Karpas-422 (cell line): ENCODE measurements at regions not wholly inside any gene's neighbourhood (a gene's known extent, or its start where the extent isn't known, plus 50 kb on each side); places are given as distances from the start of the nearest gene placed in this dataset.

Experiments used
- DNase-seq: peaks from one replicate; pipeline ENCODE4 v3.0.0-alpha.2; 2015
- H2AFZ ChIP-seq: fragments of 200-600 bp; sonication (generic); 2 replicates; pipeline ENCODE4 v1.6.1; 2014; ENCODE audit warnings: antibody characterized with exemption, low read length, mixed read lengths
- H3K27ac ChIP-seq: fragments of 200-600 bp; sonication (generic); 2 replicates; pipeline ENCODE4 v1.5.1; 2014; ENCODE audit warnings: mild to moderate bottlenecking, low read length, moderate library complexity
- H3K27me3 ChIP-seq: fragments of 200-600 bp; sonication (generic); 2 replicates; pipeline ENCODE4 v1.6.1; 2014; ENCODE audit warnings: low read length, mixed read lengths
- H3K36me3 ChIP-seq: fragments of 200-600 bp; sonication (generic); 2 replicates; pipeline ENCODE4 v1.6.1; 2014; ENCODE audit warnings: low read length, mixed read lengths; ENCODE audit not compliant: insufficient read depth
- H3K4me1 ChIP-seq: fragments of 200-600 bp; sonication (generic); 2 replicates; pipeline ENCODE4 v1.6.1; 2014; ENCODE audit warnings: mild to moderate bottlenecking, low read length, mixed read lengths
- H3K4me2 ChIP-seq: fragments of 200-600 bp; sonication (generic); 2 replicates; pipeline ENCODE4 v1.6.1; 2014; ENCODE audit warnings: low read length, low read depth, mild to moderate bottlenecking; ENCODE audit not compliant: poor library complexity, severe bottlenecking
- H3K4me3 ChIP-seq: fragments of 200-600 bp; sonication (generic); 2 replicates; pipeline ENCODE4 v1.5.1; 2014; ENCODE audit warnings: mild to moderate bottlenecking, antibody characterized with exemption, low read length, mixed read lengths
- H3K79me2 ChIP-seq: fragments of 200-600 bp; sonication (generic); 2 replicates; pipeline ENCODE4 v1.6.1; 2014; ENCODE audit warnings: mild to moderate bottlenecking, low read length, mixed read lengths
- H3K9ac ChIP-seq: fragments of 200-600 bp; sonication (generic); 2 replicates; pipeline ENCODE4 v1.6.0; 2014; ENCODE audit warnings: low read length
- H3K9me2 ChIP-seq: fragments of 200-600 bp; sonication (generic), shearing (Covaris generic); replicated peaks from 2 replicates; pipeline ENCODE4 v1.6.0; 2014; ENCODE audit warnings: mild to moderate bottlenecking, low read length, moderate library complexity; ENCODE audit not compliant: insufficient read depth
- H3K9me3 ChIP-seq: fragments of 300-700, 200-600 bp; sonication (generic); 2 replicates; pipeline ENCODE4 v1.6.1; 2014; ENCODE audit warnings: low read length, mixed read lengths
- H4K20me1 ChIP-seq: fragments of 200-600 bp; sonication (generic); 2 replicates; pipeline ENCODE4 v1.6.1; 2014; ENCODE audit warnings: mild to moderate bottlenecking, antibody characterized with exemption, low read length, low read depth; ENCODE audit not compliant: insufficient read depth

- Histone ChIP-seq H4K20me1 (no peaks in the 10 kb centered on the region), H3K9me3 (no peaks in the 10 kb centered on the region), H3K27me3 (no peaks in the 10 kb centered on the region), H3K4me3 (no peak overlapping the region), H3K4me2 (no peak overlapping the region), H3K4me1 (peaks cover 15% of the 10 kb centered on the region), H3K9me2 (no peaks in the 10 kb centered on the region), H3K79me2 (no peaks in the 10 kb centered on the region), H3K9ac (no peak overlapping the region), H2AFZ (no peak overlapping the region), H3K27ac (no peak overlapping the region), H3K36me3 (no peaks in the 10 kb centered on the region)
- DNase-seq, result no peak
Measured at GRCh38 chr16:87061243-87061920, 255.8 kb downstream of the C16orf95 start.

GRCh38 chr16:87062569-87063442 lies 254.4 kb downstream of the C16orf95 start:
- no peaks in the 10 kb centered on the region for H3K9me2 ChIP-seq
- no peaks in the 10 kb centered on the region for H4K20me1 ChIP-seq
- H3K4me3 ChIP-seq, result no peak overlapping the region
- H3K9ac ChIP-seq, result no peak overlapping the region
- H3K4me2 ChIP-seq, result no peak overlapping the region
- H3K27me3 ChIP-seq, result no peaks in the 10 kb centered on the region
- H3K79me2 ChIP-seq, result no peaks in the 10 kb centered on the region
- no peak overlapping the region for H3K27ac ChIP-seq
- peak; percentile 93 for DNase-seq
- H2AFZ ChIP-seq, result no peak overlapping the region
- peaks cover 15% of the 10 kb centered on the region for H3K4me1 ChIP-seq
- no peaks in the 10 kb centered on the region for H3K36me3 ChIP-seq
- H3K9me3 ChIP-seq, result no peaks in the 10 kb centered on the region

GRCh38 chr16:87063543-87063942 lies 253.6 kb downstream of the C16orf95 start:
- Histone ChIP-seq H3K9me2 (no peaks in the 10 kb centered on the region), H4K20me1 (no peaks in the 10 kb centered on the region), H3K27me3 (no peaks in the 10 kb centered on the region), H3K27ac (no peak overlapping the region), H3K79me2 (no peaks in the 10 kb centered on the region), H3K9ac (no peak overlapping the region), H3K9me3 (no peaks in the 10 kb centered on the region), H2AFZ (no peak overlapping the region), H3K4me1 (peaks cover 15% of the 10 kb centered on the region), H3K36me3 (no peaks in the 10 kb centered on the region), H3K4me3 (no peak overlapping the region), H3K4me2 (no peak overlapping the region)
- no peak for DNase-seq

GRCh38 chr16:87064731-87065445 lies 252.3 kb downstream of the C16orf95 start:
- peak overlapping the region; percentile 60 for H3K4me2 ChIP-seq
- H4K20me1 ChIP-seq, result no peaks in the 10 kb centered on the region
- no peaks in the 10 kb centered on the region for H3K36me3 ChIP-seq
- no peaks in the 10 kb centered on the region for H3K9me3 ChIP-seq
- no peaks in the 10 kb centered on the region for H3K79me2 ChIP-seq
- peaks cover 15% of the 10 kb centered on the region for H3K4me1 ChIP-seq
- H3K4me3 ChIP-seq, result peak overlapping the region; percentile 6; the same call in 1 of the 2 replicates
- DNase-seq, result peak; percentile 57
- H2AFZ ChIP-seq, result peak overlapping the region; percentile 90
- H3K9ac ChIP-seq, result peak overlapping the region; percentile 28
- H3K27ac ChIP-seq, result no peak overlapping the region
- no peaks in the 10 kb centered on the region for H3K9me2 ChIP-seq
- no peaks in the 10 kb centered on the region for H3K27me3 ChIP-seq

- Histone ChIP-seq H3K27me3 (no peaks in the 10 kb centered on the region), H3K9ac (peak overlapping the region; percentile 28), H3K27ac (no peak overlapping the region), H3K79me2 (no peaks in the 10 kb centered on the region), H3K4me2 (peak overlapping the region; percentile 60), H3K36me3 (no peaks in the 10 kb centered on the region), H3K4me1 (peaks cover 15% of the 10 kb centered on the region), H3K9me3 (no peaks in the 10 kb centered on the region), H3K9me2 (no peaks in the 10 kb centered on the region), H2AFZ (peak overlapping the region; percentile 90), H4K20me1 (no peaks in the 10 kb centered on the region), H3K4me3 (peak overlapping the region; percentile 6; the same call in 1 of the 2 replicates)
- no peak for DNase-seq
Measured at GRCh38 chr16:87065446-87066132, 251.6 kb downstream of the C16orf95 start.

GRCh38 chr16:87066133-87067002 lies 250.8 kb downstream of the C16orf95 start:
- no peak overlapping the region for H3K27ac ChIP-seq
- H3K4me3 ChIP-seq, result no peak overlapping the region
- H3K9me3 ChIP-seq, result no peaks in the 10 kb centered on the region
- H3K9ac ChIP-seq, result no peak overlapping the region
- no peaks in the 10 kb centered on the region for H3K9me2 ChIP-seq
- H3K36me3 ChIP-seq, result no peaks in the 10 kb centered on the region
- H3K27me3 ChIP-seq, result no peaks in the 10 kb centered on the region
- DNase-seq, result no peak
- H4K20me1 ChIP-seq, result no peaks in the 10 kb centered on the region
- no peak overlapping the region for H3K4me2 ChIP-seq
- H3K79me2 ChIP-seq, result no peaks in the 10 kb centered on the region
- peaks cover 15% of the 10 kb centered on the region for H3K4me1 ChIP-seq
- no peak overlapping the region for H2AFZ ChIP-seq

- no peaks in the 10 kb centered on the region for H3K9me2 ChIP-seq
- H3K27me3 ChIP-seq, result no peaks in the 10 kb centered on the region
- no peak overlapping the region for H2AFZ ChIP-seq
- H3K9me3 ChIP-seq, result no peaks in the 10 kb centered on the region
- no peak overlapping the region for H3K27ac ChIP-seq
- no peaks in the 10 kb centered on the region for H4K20me1 ChIP-seq
- no peaks in the 10 kb centered on the region for H3K79me2 ChIP-seq
- H3K4me1 ChIP-seq, result peaks cover 15% of the 10 kb centered on the region
- no peak for DNase-seq
- H3K4me3 ChIP-seq, result no peak overlapping the region
- H3K4me2 ChIP-seq, result no peak overlapping the region
- H3K36me3 ChIP-seq, result no peaks in the 10 kb centered on the region
- no peak overlapping the region for H3K9ac ChIP-seq
Measured at GRCh38 chr16:87067003-87067556, 250.1 kb downstream of the C16orf95 start.
